Renal pelvis (tissue), 1 donor: ENCODE measurements at regions not wholly inside any gene's neighbourhood (a gene's known extent, or its start where the extent isn't known, plus 50 kb on each side); places are given as distances from the start of the nearest gene placed in this dataset.
A peak's percentile ranks its signal among the peaks of the same experiment; 100 is the strongest.

ENCODE experiments used
- DNase-seq: peaks from one replicate; pipeline ENCODE4 v3.0.0-alpha.2; 2013

DNA sequence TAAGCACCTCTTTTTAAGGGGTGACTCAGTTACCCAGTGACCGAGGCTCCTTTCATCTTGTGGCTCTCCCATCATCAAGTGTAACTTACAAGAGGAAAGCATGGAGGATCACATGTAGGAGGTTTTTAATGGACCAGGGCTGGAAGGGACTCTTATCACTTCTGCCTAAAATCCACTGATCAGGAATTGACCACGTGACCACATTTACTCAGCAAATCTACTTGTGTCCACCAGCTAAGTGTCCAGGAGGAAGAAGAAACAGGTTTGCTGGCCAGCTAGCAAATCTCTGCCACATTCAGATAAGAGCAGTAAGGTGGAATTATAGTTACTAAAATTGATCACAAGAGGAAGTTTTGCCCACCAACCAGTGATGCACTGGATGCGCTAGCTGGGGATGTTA is 486.0 kb downstream of the ENC1 start:
- no peak for DNase-seq

DNA sequence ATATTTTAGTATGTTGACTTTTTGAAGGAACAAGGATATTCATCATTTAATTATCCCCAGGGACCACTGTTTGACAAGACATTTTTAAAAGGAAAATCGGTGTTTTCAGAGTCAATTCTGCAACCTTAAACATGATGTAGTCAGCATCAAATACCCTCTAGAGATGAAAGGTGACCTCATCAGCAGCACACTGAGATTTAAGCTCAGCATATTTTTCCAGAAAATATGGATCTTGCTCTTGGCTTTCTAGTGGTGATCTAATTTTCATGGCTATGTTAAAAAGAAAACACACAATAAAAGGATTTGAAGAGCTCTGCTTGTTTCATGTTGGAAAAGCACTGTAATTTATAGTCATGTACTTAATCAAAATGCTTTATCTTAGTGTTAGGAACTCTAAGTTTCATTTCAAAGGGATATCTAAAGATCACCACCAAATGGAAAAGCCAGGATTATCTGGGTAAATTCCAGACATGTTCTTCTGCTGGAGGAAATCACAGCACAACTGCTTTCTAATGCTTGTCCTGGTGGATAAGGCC is 487.2 kb downstream of the ENC1 start:
- DNase-seq: no peak

DNA sequence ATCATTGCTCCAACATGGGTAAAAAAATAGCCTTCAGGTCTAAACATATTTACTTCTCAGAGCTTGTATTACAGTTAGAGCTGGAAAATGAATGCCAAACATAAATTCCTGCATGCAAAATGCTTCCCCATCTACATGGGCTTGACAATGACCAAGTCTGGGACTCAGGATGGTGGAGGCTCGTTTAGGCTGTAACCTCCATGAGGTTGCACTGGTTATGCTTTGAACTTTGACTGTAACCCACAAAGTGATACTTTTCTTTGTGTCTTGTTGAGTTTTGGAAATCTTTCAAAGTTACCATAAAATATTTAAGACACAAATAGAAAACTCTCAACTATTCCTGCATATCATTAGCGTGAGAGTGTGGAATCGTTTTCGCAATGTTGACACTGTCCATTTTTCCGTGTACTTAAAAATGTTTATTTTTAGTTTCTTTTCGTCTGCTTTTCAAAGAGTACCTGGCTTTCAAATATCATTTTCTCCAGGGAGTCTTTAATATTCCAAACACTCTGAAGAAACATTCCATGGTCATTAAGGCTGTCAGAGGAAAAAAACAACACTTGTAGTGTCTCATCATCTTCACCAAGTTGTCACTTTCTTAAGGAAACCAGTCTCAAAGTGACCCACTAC is 487.8 kb downstream of the ENC1 start:
- no peak for DNase-seq

DNA sequence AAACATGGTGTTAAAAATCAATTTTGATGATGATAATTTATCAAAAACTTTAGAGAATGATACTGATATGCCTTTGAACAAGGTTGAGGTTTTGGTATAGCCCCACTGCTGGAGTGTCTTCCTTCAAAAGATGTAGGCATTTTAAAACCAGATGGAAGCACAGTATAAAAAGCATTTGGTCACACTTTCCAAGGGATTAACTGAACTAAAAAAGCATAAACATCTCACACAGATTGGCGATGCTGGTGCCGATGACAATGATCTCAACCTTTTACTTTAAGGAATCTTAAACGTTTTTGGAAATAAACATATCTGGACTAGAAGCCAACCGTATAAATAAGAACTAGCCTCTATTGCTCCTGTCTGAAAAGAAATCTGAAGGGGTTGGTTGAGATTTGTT is 488.4 kb downstream of the ENC1 start:
- DNase-seq: no peak

DNA sequence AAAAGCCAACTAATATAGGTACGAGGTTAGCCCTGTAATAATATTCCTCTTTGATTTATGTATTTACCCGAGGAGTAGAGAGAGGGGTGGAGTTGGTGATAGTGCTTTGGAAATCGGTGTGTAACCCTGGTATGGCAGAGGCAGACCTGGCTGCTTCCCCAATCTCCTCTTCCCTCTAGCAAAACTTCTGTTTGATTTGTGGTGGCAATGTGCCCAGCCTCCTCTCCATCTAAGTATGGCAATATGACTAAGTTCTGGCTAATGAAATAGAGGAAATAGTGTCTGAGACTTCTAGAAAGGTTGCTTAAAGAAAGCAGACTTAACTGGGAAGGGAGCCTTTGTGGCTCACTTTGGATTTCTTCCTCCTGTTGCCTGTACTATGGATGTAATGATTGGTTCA is 491.1 kb downstream of the ENC1 start:
- no peak for DNase-seq

DNA sequence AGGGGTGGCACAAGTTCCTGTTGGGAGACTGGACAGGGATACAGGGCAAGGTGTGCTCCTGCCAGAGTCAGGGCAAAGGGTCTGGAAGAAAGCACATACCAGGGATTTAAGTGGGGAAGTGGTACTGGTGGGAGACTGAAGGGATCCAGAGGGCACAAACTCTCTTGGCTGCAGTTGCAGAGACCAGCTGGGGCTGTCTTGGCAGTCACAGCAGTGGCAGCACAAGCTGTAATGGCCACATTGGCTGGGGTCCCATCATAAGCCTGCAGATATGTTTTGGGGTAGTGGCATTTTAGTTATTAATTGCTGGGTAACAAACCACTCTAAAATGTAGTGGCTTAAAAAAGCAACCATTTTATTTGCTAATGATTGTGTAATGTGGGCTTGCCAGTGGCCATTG is 492.2 kb downstream of the ENC1 start:
- DNase-seq: no peak

DNA sequence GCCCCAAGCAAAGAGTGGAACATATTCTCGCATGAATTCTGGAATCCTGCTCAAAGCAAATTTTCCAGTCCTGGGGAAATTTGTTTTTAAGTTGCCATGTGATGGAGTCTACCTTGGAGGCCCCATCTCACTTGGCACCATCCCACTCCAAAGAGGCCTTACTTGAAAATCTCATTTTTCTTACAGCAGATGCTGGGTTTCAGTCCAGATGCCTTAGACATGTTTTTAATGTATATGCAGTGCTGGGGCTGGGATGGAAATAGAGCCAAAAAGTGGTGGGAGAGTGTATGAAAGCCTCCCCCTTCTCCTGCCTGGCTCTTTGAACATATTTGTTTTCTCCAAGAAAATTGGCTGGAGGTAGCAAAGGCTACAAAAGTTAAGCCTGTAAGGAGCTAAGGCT is 493.7 kb downstream of the ENC1 start:
- DNase-seq: peak; percentile 35

DNA sequence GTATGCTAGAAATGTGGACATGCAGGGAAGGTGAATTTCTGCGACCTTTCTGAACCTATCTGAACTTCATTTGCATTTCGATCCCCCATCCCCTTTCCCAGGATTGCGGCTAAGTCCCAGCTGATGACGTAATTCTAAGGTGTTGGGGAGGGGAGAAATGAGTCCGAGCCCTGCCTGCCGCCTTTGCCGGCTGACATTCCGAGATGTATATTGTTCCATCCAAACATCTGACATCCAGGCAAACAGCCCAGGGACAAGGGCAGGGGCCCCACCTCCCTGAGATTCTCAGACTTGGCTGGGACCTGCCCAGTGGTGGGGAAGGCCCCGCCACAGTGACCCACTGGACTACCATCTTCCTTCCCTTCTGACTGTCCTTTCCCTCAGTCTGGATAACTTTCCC is 494.6 kb downstream of the ENC1 start:
- DNase-seq: no peak

DNA sequence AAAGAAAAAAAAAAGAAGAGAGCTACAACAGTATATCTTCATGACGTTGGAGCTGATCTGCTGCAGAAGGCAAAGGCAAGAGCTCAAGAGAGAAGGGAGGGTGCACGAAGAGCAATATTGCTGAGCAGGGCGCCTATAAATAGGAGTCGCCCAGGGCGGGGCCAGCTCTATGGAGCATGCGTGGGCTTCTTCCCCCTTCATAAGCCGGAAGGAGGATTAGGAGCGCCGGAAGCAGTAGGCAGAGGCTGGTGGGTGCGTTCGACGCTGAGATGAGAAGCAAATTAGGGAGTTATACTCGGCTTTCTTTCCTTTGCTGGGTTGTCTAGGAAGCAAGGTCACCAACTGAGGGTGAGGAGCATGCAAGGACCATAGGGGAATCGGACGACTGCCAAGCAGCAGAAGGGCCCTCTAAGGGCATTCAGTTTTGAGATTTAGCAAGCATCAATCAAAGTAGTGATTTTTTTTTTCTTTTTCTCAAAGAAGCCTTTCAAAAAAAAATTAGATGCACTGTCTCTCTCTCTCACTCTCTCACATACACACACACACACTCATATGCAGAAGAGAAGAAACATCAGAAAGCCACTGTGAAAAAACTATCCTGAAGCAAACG is 496.7 kb downstream of the ENC1 start:
- no peak for DNase-seq

DNA sequence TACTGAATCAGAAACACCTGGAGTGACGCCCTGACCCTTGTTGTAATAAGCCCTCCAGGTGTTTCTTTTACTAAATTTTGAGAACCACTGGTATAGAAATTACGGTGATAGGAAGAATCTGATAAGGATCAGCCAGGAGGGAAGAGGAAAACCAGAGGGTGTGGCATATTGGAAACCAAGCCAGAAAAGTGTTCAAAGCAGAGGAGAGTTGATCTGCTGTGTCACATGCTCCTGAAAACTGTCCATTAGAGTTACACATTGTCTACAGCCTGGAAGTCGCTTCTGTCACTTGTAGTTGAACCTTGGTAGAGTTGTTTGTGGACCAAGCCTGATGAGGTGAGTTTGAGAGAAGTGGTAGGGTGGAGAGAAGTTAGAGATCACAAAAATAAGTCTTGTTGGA is 497.4 kb downstream of the ENC1 start:
- DNase-seq: no peak

DNA sequence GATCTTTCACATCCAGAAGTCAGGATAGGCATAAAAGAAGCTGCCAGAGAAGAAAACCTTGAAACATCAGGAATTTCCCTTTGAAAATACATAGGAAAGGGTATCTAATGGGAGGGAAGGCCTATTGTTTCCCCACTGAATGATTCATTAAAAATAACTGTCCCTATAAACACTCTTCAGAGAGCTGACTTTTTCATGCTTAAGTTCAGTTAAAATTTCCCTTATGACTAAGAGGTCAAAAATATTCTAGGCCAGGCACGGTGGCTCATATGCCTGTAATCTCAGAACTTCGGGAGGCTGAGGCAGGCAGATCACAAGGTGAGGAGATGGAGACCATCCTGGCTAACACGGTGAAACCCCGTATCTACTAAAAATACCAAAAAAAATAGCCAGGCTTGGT is 499.5 kb downstream of the ENC1 start:
- DNase-seq: no peak

DNA sequence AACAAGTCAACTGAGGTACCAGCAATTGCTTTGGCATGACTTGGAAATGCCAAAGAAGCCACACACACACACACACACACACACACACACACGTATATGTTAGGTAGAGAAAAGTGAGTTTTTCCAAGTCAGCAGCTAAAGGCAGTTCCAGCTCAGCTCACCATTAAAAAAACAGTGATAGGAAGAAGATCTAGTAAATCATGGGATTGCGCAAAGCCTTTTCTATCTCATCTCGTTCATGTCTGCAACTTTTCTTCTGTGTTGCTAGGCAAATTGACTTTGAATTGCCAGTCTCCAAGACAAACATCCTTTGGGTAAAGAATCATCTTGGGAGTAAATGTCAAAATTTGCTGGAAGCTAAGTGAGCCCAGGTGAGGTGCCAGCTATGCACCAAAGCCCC is 500.1 kb downstream of the ENC1 start:
- no peak for DNase-seq

DNA sequence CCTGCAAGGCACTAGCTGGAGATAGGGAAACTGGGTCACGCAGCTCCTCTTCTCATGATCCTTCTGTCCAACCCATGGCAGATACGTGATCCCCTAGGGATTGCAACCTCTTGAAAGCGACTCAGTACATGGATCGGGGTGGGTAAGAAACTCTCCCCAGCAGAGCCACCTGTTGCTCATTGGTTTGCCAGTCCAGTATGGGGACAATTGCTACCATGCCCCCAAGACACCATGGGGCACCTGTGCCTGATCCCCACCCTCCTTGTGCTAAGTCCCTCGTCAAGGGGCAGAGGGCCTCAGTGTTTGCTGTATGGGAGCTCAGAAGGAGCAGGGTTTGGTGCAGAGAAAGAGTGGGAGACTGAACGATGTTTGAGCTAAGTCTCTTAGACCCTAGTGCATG is 500.9 kb downstream of the ENC1 start:
- no peak for DNase-seq

DNA sequence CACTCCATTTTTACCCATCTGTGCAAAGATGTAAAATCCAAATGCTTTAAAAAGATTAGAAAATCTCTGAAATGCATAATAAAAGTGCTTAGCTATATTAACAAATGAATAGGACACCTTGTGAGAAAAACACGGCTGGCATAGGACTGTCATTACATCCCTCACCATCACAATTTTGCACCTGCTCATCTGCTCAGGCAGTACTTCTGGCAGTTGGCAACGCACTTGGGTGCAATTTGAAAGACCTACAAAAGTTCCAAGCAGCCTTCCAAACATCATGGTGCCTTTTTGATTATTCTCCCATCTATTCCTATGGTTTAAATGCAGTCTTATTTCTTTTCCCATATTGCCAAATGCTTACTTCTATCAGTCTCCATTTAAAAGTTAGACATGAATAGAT is 501.8 kb downstream of the ENC1 start:
- no peak for DNase-seq

DNA sequence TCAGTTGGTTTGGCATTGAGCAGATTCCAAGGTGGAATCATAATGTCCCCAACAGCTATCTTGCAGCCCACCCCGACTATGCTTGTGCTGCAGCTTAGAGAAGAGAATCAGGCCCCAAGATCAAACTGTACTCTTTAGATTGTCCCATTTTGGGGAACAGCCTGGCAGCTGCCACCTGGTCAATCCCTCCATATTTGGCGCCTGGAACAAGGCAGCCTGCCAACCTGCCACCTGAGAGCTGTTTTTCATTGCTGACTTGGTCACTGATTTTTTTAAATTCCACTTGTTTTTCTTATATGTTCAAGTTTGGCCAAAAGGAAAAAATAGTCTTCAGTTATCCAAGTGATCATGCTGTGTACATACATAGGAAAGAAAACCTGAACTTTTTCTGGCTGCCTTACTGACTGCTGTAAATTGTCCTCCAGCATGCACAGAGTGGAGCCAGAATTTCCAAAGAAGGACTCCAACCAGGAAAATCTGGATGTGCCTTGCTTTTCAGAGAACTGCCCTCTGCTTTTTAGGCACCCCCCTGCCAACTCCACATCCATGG is 504.2 kb downstream of the ENC1 start:
- no peak for DNase-seq

DNA sequence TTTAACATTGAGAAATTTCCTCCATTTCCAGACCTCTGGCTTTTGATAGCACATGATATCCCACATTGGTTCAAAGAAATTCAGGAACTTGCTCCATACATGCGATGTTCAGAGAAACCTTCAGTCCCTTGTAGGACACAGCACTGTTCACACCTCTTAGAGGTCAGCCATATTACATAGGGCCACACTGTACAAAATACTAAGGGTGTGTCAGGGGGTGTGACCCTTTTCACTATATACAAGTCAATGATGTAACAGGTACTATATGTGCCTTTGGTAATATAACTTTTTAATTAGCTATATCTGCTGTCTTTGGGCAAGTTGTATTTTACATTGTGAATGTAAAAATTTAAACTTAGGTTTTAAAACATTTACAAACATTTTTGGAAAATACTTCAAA is 505.5 kb downstream of the ENC1 start:
- no peak for DNase-seq

DNA sequence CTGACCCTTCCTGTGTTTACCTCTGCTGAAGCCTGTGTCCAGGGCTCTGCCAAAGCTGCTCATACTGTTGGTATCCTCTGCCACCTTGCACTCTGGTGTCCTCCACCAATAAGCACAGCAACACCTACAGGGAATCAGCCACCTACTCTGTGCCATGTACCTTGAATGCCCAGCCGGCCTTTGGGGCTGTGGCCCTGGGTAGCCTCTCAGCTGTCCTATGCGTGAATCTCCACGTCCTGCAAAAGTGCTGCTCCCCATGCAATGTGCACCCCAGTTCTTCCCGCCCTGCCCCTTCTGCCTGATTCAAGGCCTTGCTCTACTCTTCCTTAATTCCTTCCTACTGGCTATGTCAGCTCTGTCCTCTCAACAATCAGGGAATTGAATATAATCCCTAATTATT is 506.5 kb downstream of the ARHGEF28 start:
- no peak for DNase-seq

DNA sequence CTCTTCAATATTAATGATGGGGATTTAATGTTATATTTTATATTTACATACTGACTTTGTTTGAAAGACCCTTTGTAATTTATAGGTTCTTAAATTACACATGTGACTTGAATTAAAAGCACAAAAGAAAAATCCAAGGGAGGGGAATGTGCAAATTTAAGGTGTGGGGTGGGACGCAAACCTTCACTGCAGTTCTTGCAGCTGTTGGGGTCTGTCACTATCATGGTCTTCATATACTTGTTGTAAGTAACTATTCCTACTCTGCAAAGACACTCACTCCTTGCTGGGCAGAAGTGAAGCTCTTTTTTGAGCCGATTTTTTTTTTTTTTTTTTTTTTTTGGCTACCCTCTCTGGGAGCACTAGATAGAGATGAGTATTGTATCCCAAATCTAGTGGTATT is 505.3 kb downstream of the ARHGEF28 start:
- DNase-seq: no peak

DNA sequence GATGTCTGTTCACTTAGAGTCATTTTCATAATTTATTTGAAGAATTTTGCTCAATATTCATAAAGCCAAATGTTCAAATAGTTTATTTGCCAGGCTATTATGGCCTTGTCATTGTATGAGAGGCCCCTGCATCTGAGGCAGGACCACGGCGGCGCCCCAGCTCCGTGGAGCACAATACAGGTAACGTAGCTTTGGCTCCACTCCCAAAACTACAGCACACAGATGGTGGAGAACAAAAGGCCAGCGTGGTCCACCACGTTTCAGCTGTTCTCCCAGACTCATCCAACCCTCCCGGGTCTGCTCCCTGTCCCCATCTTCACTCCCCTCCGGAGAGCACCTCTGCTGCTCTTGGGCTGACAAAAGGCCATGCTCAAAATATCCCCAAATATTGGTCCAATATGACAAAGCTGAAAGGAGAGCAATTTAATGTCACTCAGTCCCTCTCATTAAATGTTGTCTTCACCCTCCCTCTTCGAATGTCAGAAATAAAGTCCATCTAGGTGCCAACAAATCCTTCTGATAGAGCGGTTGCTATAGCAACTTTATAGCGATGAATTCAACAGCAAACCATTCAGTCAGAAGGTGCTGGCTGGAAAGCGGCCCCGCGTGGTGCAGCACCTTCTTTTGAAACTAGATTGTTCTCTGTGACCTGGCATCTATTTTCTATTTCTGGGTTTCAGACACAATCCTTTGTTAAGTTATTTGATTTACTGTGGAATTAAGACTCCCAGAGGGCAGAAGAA is 504.3 kb downstream of the ARHGEF28 start:
- DNase-seq: no peak

DNA sequence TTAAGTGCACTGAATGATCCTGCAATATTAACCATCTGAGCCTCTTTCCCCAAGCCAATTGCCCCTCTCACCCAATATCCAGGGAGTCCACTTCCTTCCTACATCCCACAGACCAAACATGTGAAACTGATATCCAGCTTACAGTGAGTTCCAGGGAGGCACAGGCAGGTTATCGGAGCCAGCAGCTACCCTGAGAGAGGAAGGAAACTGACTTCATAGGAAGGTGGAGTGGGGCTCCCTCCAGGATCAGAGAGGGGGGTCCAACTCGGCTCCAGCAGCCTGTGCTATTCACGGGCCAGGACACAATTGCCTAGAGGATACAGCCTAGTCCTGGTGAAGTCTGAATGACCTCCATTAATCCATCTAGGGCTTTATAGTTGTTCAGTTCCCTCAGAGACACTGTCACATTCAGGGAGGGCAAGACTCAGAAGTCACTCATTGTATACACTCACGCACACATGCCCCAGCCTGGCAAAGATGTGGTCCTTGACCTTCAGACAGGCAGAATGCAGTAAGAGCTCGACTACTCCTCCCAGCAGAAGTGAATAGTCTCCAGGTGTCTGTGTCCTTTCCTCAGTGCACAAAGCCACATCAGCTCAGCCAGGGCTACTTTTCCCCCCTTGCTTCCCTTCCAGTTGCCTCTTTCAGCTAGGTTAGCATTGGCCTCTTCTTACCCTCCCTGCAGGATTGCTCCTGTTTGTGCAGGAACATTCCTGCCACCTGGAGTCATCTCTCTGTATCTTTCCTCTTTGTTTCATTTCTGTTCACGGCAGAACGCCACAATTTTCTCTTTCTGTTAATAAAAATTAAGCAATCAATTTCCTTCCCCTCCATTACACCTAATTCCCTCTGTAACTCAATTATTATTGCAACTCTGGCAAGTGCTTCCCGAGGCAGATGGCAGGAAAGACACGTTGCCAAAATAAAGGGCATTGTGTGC is 501.7 kb downstream of the ARHGEF28 start:
- DNase-seq: no peak

DNA sequence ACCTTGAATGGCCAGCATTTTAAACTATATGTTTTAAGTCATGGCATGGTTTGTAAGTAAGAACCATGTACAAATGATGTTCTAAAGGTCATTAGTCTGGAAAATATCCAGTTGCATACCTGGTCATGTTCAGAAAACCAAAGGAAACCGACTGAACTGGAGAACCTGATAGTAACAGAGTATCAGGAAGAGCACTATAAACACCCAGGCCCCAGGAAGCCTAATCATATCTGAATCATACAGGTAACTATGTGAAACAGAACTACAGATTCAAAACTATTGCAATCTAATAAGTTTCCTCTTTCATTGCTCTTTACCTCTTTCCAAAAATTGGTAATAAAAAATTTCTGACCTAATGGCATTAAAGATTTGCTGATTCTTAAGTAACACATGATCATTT is 500.3 kb downstream of the ARHGEF28 start:
- DNase-seq: no peak

DNA sequence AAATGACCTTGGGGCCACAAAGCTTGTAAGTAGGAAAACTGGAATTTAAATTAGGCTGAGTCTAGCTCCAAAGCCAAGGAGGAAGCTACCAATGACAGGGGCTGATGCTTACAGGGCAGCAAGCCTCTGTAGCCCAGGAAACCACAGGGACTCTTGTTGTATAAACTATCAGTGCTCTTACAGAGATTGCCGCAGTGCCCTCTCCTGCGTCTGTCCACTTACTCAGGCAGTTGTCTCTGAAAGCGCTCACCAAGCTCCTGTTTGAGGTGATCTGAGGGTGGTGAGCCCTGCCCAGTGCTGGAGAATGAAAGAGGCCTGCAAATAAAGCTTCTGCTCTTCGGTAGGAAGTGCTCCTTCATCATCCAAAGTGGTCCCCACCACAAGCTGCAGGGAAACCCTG is 498.8 kb downstream of the ARHGEF28 start:
- no peak for DNase-seq
